22Rv1 (cell line): ENCODE measurements at regions not wholly inside any gene's neighbourhood (a gene's known extent, or its start where the extent isn't known, plus 50 kb on each side); places are given as distances from the start of the nearest gene placed in this dataset.

Source experiments
- ZFX ChIP-seq: fragments of 450-650 bp; IDR thresholded peaks from 2 replicates; pipeline ENCODE4 v1.6.1; 2017; ENCODE audit warnings: antibody characterized with exemption, borderline replicate concordance
- TF ChIP-seq, protein P1 (sequence below): fragments of 450-650 bp; IDR thresholded peaks from 2 replicates; pipeline ENCODE4 v1.5.1; 2017; ENCODE audit warnings: mild to moderate bottlenecking

DNA sequence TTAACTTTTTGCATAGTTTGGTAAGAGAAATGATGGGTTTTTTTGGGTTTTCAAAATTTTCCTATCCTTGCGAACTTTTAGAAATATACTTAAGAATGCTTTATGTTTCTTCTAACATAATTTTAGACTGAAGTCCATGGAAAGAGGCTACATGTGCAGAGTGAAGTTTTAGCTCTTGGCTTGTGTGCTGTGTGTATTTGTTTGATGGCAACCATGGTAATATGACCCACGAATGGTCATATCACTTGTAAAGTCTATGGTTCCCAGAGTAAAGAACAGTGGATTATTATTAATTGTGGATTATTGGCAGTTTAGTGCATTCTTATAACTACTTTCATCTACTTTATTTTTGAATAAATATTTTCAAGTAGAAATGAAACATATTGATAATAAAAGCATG is 124.0 kb upstream of the GOLGA6L4 start:
- TF ChIP-seq, protein P1, sequence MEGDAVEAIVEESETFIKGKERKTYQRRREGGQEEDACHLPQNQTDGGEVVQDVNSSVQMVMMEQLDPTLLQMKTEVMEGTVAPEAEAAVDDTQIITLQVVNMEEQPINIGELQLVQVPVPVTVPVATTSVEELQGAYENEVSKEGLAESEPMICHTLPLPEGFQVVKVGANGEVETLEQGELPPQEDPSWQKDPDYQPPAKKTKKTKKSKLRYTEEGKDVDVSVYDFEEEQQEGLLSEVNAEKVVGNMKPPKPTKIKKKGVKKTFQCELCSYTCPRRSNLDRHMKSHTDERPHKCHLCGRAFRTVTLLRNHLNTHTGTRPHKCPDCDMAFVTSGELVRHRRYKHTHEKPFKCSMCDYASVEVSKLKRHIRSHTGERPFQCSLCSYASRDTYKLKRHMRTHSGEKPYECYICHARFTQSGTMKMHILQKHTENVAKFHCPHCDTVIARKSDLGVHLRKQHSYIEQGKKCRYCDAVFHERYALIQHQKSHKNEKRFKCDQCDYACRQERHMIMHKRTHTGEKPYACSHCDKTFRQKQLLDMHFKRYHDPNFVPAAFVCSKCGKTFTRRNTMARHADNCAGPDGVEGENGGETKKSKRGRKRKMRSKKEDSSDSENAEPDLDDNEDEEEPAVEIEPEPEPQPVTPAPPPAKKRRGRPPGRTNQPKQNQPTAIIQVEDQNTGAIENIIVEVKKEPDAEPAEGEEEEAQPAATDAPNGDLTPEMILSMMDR: no peak
- TF ChIP-seq ZFX: no peak
